ENCODE measurements at regions not wholly inside any gene's neighbourhood (a gene's known extent, or its start where the extent isn't known, plus 50 kb on each side); places are given as distances from the start of the nearest gene placed in this dataset.

DNA sequence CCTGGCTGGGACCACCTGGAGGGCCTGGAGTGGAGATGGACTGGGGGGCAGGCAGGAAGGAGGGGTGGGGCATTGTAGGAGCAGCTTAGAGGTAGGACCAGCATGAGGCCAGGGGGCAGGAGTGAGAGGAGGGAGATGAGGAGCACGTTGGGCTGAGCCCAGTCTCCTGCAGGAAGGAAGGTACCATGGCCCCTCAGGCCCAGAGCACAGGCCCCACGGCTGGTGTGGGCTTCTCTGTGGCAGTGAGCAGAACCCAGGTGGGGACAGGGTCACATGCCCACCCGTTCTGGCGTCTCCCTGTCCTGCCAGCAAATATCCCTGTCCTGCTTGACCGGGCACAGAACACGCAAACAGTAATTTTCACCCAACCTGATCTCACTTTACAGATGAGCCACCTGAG is 141.8 kb downstream of the ENGASE start:
- Histone ChIP-seq H3K4ac (ENCODE audit: low read depth, low read length) (no peak overlapping the region), H3T11ph (ENCODE audit: low read length) (no peak overlapping the region), H4K20me1 (ENCODE audit: control insufficient read depth, insufficient read depth, insufficient read length) (no peaks in the 10 kb centered on the region), H3K79me2 (ENCODE audit: insufficient read depth, low read length) (no peaks in the 10 kb centered on the region), H2BK20ac (ENCODE audit: low read depth, low read length, poor library complexity, severe bottlenecking) (no peak overlapping the region), H2AK5ac (ENCODE audit: insufficient read length, low read length) (no peak overlapping the region), H3K4me1 (ENCODE audit: insufficient read depth, low read length) (peaks cover 2% of the 10 kb centered on the region; the same call in 1 of the 2 replicates), H4K91ac (ENCODE audit: insufficient read length, low read depth, low read length) (no peak overlapping the region), H2BK5ac (ENCODE audit: insufficient read length, low read length) (no peak overlapping the region), H2BK12ac (ENCODE audit: insufficient read length, low read depth, low read length) (no peak overlapping the region), H2BK120ac (ENCODE audit: low read depth, low read length, poor library complexity, severe bottlenecking) (no peak overlapping the region), H3K79me1 (ENCODE audit: insufficient read depth, low read depth, low read length, poor library complexity, severe bottlenecking) (no peaks in the 10 kb centered on the region), H2AFZ (ENCODE audit: low read length) (no peak overlapping the region), H3K9me3 (ENCODE audit: control insufficient read depth, low read depth, low read length) (no peaks in the 10 kb centered on the region), H3K18ac (ENCODE audit: insufficient read length, low read depth, low read length) (no peak overlapping the region), H3K23me2 (ENCODE audit: insufficient read length, low read depth, low read length, poor library complexity, severe bottlenecking) (peaks cover 11% of the 10 kb centered on the region), H2BK15ac (ENCODE audit: low read depth, low read length) (no peak overlapping the region), H3K9ac (ENCODE audit: extremely low read depth, insufficient read length, low read length) (no peak overlapping the region), H3K23ac (ENCODE audit: insufficient read length, low read depth, low read length) (no peak overlapping the region), H3K27ac (ENCODE audit: insufficient read length, low read depth, low read length) (no peak overlapping the region), H3K14ac (ENCODE audit: insufficient read depth, low read length) (no peak overlapping the region), H3K27me3 (ENCODE audit: insufficient read depth, low read length) (no peaks in the 10 kb centered on the region), H4K8ac (replicated peaks; ENCODE audit: insufficient read length, low read depth, low read length) (no peak overlapping the region), H4K5ac (ENCODE audit: insufficient read length, low read depth, low read length) (no peak overlapping the region), H3K4me2 (ENCODE audit: insufficient read depth, insufficient read length, low read length) (no peak overlapping the region), H3K56ac (ENCODE audit: insufficient read length, low read depth, low read length) (no peak overlapping the region)
- Mint-ChIP-seq H3K4me1 (peaks cover 56 to 66% of the 10 kb centered on the region in 2 experiments), H3K4me3 (no peak overlapping the region), H3K27ac (no peak overlapping the region), H3K27me3 (ENCODE audit: low read depth) (peaks cover 10% of the 10 kb centered on the region), H3K9me3 (no peaks in the 10 kb centered on the region), H3K36me3 (ENCODE audit: insufficient read depth in 1 of 3, low read depth in 3 of 3) (no peaks in the 10 kb centered on the region)
- WGBS (ENCODE audit: extremely low coverage, insufficient read length, low lambda C conversion rate): no CpG with 5 or more reads among the region's 6 CpGs
- TF ChIP-seq, protein P1, sequence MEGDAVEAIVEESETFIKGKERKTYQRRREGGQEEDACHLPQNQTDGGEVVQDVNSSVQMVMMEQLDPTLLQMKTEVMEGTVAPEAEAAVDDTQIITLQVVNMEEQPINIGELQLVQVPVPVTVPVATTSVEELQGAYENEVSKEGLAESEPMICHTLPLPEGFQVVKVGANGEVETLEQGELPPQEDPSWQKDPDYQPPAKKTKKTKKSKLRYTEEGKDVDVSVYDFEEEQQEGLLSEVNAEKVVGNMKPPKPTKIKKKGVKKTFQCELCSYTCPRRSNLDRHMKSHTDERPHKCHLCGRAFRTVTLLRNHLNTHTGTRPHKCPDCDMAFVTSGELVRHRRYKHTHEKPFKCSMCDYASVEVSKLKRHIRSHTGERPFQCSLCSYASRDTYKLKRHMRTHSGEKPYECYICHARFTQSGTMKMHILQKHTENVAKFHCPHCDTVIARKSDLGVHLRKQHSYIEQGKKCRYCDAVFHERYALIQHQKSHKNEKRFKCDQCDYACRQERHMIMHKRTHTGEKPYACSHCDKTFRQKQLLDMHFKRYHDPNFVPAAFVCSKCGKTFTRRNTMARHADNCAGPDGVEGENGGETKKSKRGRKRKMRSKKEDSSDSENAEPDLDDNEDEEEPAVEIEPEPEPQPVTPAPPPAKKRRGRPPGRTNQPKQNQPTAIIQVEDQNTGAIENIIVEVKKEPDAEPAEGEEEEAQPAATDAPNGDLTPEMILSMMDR (conservative IDR thresholded peaks at IDR 0.05): no peak
- DNase-seq: no peak

Data from H9 (cell line).